PFSK-1 (cell line): ENCODE measurements at regions not wholly inside any gene's neighbourhood (a gene's known extent, or its start where the extent isn't known, plus 50 kb on each side); places are given as distances from the start of the nearest gene placed in this dataset.
A peak's percentile ranks its signal among the peaks of the same experiment; 100 is the strongest.

Experiments used
- FOXP2 ChIP-seq: optimal IDR thresholded peaks from 2 replicates; pipeline ENCODE3; 2011; ENCODE audit warnings: borderline replicate concordance, control low read depth, inconsistent platforms; ENCODE audit not compliant: insufficient read depth; ENCODE audit errors: extremely low read length, extremely low read depth
- POLR2AphosphoS5 ChIP-seq: IDR thresholded peaks from 2 replicates; pipeline ENCODE4 v1.6.1; 2012; ENCODE audit warnings: low read depth, mild to moderate bottlenecking, control low read depth, low read length, moderate library complexity
- REST ChIP-seq, 2 experiments: IDR thresholded peaks; 2 replicates each; pipeline versions ENCODE4 v1.6.1 to v1.8.0; 2011 to 2012; ENCODE audit warnings: low read depth in 2 of 2, low read length in 2 of 2, control low read depth in 1 of 2, inconsistent platforms in 1 of 2, mild to moderate bottlenecking in 1 of 2, moderate library complexity in 1 of 2; ENCODE audit not compliant: insufficient read depth in 1 of 2
- SIN3A ChIP-seq: IDR thresholded peaks from 2 replicates; pipeline ENCODE4 v1.6.1; 2012; ENCODE audit warnings: mild to moderate bottlenecking, low read length, moderate library complexity, borderline replicate concordance; ENCODE audit not compliant: insufficient read depth

- TF ChIP-seq FOXP2 (no peak), SIN3A (peak; percentile 98), REST (IDR thresholded peaks at IDR 0.05; ENCODE audit: insufficient read depth in 1 of 2, low read depth in 2 of 2, low read length in 2 of 2) (peak; percentile 98 to 99), POLR2AphosphoS5 (no peak)
Observed at GRCh38 chr1:98048244-98048643, 127.4 kb upstream of the DPYD start.
